H1 (cell line): ENCODE measurements at regions not wholly inside any gene's neighbourhood (a gene's known extent, or its start where the extent isn't known, plus 50 kb on each side); places are given as distances from the start of the nearest gene placed in this dataset.

Source experiments
- CHD1 ChIP-seq: IDR thresholded peaks from 2 replicates; pipeline ENCODE4 v1.6.1; 2012; ENCODE audit warnings: low read depth, low read length, improper control_type of control experiment
- POLR2A ChIP-seq, 2 experiments: IDR thresholded peaks; 1 replicate in 1 of 2; 2 replicates in 1 of 2; pipeline ENCODE4 v1.6.1; 2011; ENCODE audit warnings: low read depth in 2 of 2, low read length in 2 of 2, mild to moderate bottlenecking in 2 of 2; ENCODE audit errors: control extremely low read depth in 1 of 2
- SP1 ChIP-seq: IDR thresholded peaks from 2 replicates; pipeline ENCODE4 v1.6.1; 2011; ENCODE audit warnings: low read depth, low read length
- TAF1 ChIP-seq: IDR thresholded peaks from 2 replicates; pipeline ENCODE4 v1.6.1; 2011; ENCODE audit warnings: mild to moderate bottlenecking, low read depth, low read length
- TF ChIP-seq, protein P1 (sequence below), 3 experiments: IDR thresholded peaks; 1 replicate in 2 of 3; 2 replicates in 1 of 3; pipeline versions ENCODE4 v1.5.1 to v1.6.1; 2011; ENCODE audit warnings: low read length in 3 of 3, mild to moderate bottlenecking in 3 of 3, inconsistent platforms in 2 of 3, low read depth in 1 of 3, moderate library complexity in 1 of 3; ENCODE audit not compliant: insufficient read depth in 1 of 3; ENCODE audit errors: control extremely low read depth in 1 of 3
- TF ChIP-seq, protein P2 (sequence below): IDR thresholded peaks from 2 replicates; pipeline ENCODE4 v1.6.1; 2012; ENCODE audit warnings: inconsistent platforms

DNA sequence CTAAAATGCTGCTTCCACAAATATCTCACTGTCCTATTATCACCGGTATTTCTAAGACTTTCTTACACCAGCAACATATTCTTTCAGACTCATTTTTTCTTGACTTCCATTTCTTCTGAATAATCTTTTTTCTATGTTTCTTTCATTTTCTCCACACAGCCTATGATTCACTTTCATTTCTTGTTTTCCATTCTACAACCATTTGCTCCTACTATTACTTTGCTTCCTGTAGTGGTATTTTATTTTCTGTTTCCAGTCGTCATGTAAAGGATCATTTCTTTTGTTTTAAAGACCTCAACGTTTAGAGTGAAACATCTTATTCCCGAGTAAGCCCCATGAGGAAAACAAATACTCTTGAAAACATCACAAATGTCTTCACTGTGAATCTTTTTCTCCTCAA lies 182.2 kb upstream of the MDGA2 start:
- no peak for TF ChIP-seq CHD1
- TF ChIP-seq, protein P1, sequence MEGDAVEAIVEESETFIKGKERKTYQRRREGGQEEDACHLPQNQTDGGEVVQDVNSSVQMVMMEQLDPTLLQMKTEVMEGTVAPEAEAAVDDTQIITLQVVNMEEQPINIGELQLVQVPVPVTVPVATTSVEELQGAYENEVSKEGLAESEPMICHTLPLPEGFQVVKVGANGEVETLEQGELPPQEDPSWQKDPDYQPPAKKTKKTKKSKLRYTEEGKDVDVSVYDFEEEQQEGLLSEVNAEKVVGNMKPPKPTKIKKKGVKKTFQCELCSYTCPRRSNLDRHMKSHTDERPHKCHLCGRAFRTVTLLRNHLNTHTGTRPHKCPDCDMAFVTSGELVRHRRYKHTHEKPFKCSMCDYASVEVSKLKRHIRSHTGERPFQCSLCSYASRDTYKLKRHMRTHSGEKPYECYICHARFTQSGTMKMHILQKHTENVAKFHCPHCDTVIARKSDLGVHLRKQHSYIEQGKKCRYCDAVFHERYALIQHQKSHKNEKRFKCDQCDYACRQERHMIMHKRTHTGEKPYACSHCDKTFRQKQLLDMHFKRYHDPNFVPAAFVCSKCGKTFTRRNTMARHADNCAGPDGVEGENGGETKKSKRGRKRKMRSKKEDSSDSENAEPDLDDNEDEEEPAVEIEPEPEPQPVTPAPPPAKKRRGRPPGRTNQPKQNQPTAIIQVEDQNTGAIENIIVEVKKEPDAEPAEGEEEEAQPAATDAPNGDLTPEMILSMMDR (IDR thresholded peaks at IDR 0.05; ENCODE audit: control extremely low read depth in 1 of 3, insufficient read depth in 1 of 3, low read depth in 1 of 3, low read length in 3 of 3) = no peak
- TF ChIP-seq, protein P2, sequence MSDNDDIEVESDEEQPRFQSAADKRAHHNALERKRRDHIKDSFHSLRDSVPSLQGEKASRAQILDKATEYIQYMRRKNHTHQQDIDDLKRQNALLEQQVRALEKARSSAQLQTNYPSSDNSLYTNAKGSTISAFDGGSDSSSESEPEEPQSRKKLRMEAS = no peak
- no peak for TF ChIP-seq POLR2A (IDR thresholded peaks at IDR 0.05; ENCODE audit: control extremely low read depth in 1 of 2, low read depth in 2 of 2, low read length in 2 of 2)
- no peak for TF ChIP-seq SP1
- TF ChIP-seq TAF1 = no peak
